ENCODE measurements at regions not wholly inside any gene's neighbourhood (a gene's known extent, or its start where the extent isn't known, plus 50 kb on each side); places are given as distances from the start of the nearest gene placed in this dataset.
"Not testable (repeated sequence)": the region's sequence is repeated elsewhere in the genome, so short reads cannot be mapped to it uniquely, and the experiment has no call there.

GRCh38 chr17:13659051-13659450 lies 57.3 kb upstream of the HS3ST3A1 start:
- not testable (repeated sequence) for TF ChIP-seq IRF1 (CRISPR knock-in tag; IDR thresholded peaks at IDR 0.05); CTCF (IDR thresholded peaks at IDR 0.05); ESRRA (CRISPR knock-in tag; IDR thresholded peaks at IDR 0.05; ENCODE audit: borderline replicate concordance); JUN (CRISPR knock-in tag; IDR thresholded peaks at IDR 0.05); KAT7 (CRISPR knock-in tag; IDR thresholded peaks at IDR 0.05; ENCODE audit: borderline replicate concordance); IRF2 (CRISPR knock-in tag; IDR thresholded peaks at IDR 0.05; ENCODE audit: borderline replicate concordance, low read depth); HMGXB4 (CRISPR knock-in tag; IDR thresholded peaks at IDR 0.05); USF1 (CRISPR knock-in tag; IDR thresholded peaks at IDR 0.05)

Measured in WTC11 (cell line).